IMR-90 (cell line): ENCODE measurements at regions not wholly inside any gene's neighbourhood (a gene's known extent, or its start where the extent isn't known, plus 50 kb on each side); places are given as distances from the start of the nearest gene placed in this dataset.

Experiments
- ATAC-seq: fragments of 200-7000 bp; cut with Tn5 transposase; 2 replicates; pipeline ENCODE4 v1.9.1; 2020; ENCODE audit warnings: low read depth, mild to moderate bottlenecking, moderate library complexity
- BruUV-seq: library from RNA; stranded (reverse); fragments of 400-500 nt; replicated peaks from 2 replicates; lab custom pipeline; 2021; lab: Mats Ljungman, UMichigan
- CTCF ChIA-PET: fragments of 300-600 bp; formaldehyde crosslinking; extraction: SDS; loops from one replicate; lab custom pipeline; 2021; ENCODE audit warnings: antibody characterized with exemption; lab: Yijun Ruan, JAX
- POLR2A ChIA-PET: fragments of 300-600 bp; sonication (Branson Sonifier 250); formaldehyde crosslinking; loops from one replicate; lab custom pipeline; 2022; ENCODE audit warnings: antibody characterized with exemption; ENCODE audit not compliant: unreplicated experiment; lab: Charles Lee
- DNase-seq: peaks from one replicate; pipeline ENCODE4 v3.0.0; 2013
- H2AFZ ChIP-seq: replicated peaks from 2 replicates; pipeline ENCODE3; 2013; ENCODE audit warnings: low read length, mild to moderate bottlenecking; ENCODE audit not compliant: poor library complexity
- H2AK5ac ChIP-seq: 2 replicates; pipeline ENCODE4 v1.6.1; 2013; ENCODE audit warnings: low read depth, low read length, inconsistent platforms
- H2AK9ac ChIP-seq: replicated peaks from 2 replicates; pipeline ENCODE3; 2013; ENCODE audit warnings: mild to moderate bottlenecking, low read depth, low read length, moderate library complexity; ENCODE audit not compliant: poor library complexity
- H2BK120ac ChIP-seq: 2 replicates; pipeline ENCODE4 v1.6.1; 2013; ENCODE audit warnings: low read depth, low read length, inconsistent platforms
- H2BK15ac ChIP-seq: 3 replicates; pipeline ENCODE4 v1.6.1; 2013; ENCODE audit warnings: low read depth, low read length, inconsistent platforms
- H2BK20ac ChIP-seq: 2 replicates; pipeline ENCODE4 v1.6.1; 2013; ENCODE audit warnings: low read depth, mild to moderate bottlenecking, inconsistent platforms, low read length, moderate library complexity
- H2BK5ac ChIP-seq: 2 replicates; pipeline ENCODE4 v1.6.1; 2013; ENCODE audit warnings: mild to moderate bottlenecking, low read depth, low read length, inconsistent platforms; ENCODE audit not compliant: poor library complexity, severe bottlenecking
- H3K14ac ChIP-seq: replicated peaks from 2 replicates; pipeline ENCODE4 v1.6.1; 2013; ENCODE audit warnings: low read depth, low read length, inconsistent platforms
- H3K18ac ChIP-seq: 2 replicates; pipeline ENCODE4 v1.6.1; 2013; ENCODE audit warnings: low read depth, low read length, control low read depth
- H3K23ac ChIP-seq: 2 replicates; pipeline ENCODE4 v1.6.1; 2013; ENCODE audit warnings: low read depth, low read length, inconsistent platforms
- H3K27ac ChIP-seq: 2 replicates; pipeline ENCODE4 v1.5.1; 2013; ENCODE audit warnings: mild to moderate bottlenecking, control low read depth, low read length; ENCODE audit not compliant: insufficient read depth
- H3K27me3 ChIP-seq: 2 replicates; pipeline ENCODE4 v1.6.1; 2013; ENCODE audit warnings: low read length; ENCODE audit not compliant: control insufficient read depth, insufficient read depth
- H3K36me3 ChIP-seq: 2 replicates; pipeline ENCODE4 v1.6.1; 2013; ENCODE audit warnings: low read length, mixed read lengths; ENCODE audit not compliant: control insufficient read depth, insufficient read depth
- H3K4ac ChIP-seq: 2 replicates; pipeline ENCODE4 v1.6.1; 2013; ENCODE audit warnings: low read depth, low read length, inconsistent platforms
- H3K4me1 ChIP-seq: 2 replicates; pipeline ENCODE4 v1.6.1; 2013; ENCODE audit warnings: low read length, mixed read lengths; ENCODE audit not compliant: control insufficient read depth, insufficient read depth
- H3K4me2 ChIP-seq: 2 replicates; pipeline ENCODE4 v1.6.1; 2013; ENCODE audit warnings: low read depth, mild to moderate bottlenecking, control low read depth, low read length, moderate library complexity
- H3K4me3 ChIP-seq: 2 replicates; pipeline ENCODE4 v1.5.1; 2013; ENCODE audit warnings: low read depth, mild to moderate bottlenecking, control low read depth, low read length, moderate library complexity; ENCODE audit not compliant: insufficient read depth
- H3K56ac ChIP-seq: 2 replicates; pipeline ENCODE4 v1.6.1; 2013; ENCODE audit warnings: low read length, inconsistent platforms; ENCODE audit not compliant: insufficient read depth; ENCODE audit errors: extremely low read depth
- H3K79me1 ChIP-seq, 2 experiments: 2 replicates each; pipeline ENCODE4 v1.6.1; 2013; ENCODE audit warnings: low read length in 2 of 2, inconsistent platforms in 1 of 2, low read depth in 1 of 2
- H3K9ac ChIP-seq: 2 replicates; pipeline ENCODE4 v1.6.1; 2013; ENCODE audit warnings: low read depth, low read length, control low read depth
- H3K9me1 ChIP-seq: 2 replicates; pipeline ENCODE4 v1.6.1; 2013; ENCODE audit warnings: low read length, inconsistent platforms; ENCODE audit not compliant: insufficient read depth
- H3K9me3 ChIP-seq: 2 replicates; pipeline ENCODE4 v1.6.1; 2013; ENCODE audit warnings: low read length; ENCODE audit not compliant: control insufficient read depth, insufficient read depth
- H4K20me1 ChIP-seq: 2 replicates; pipeline ENCODE4 v1.6.1; 2013; ENCODE audit warnings: low read length, inconsistent platforms; ENCODE audit not compliant: insufficient read depth
- H4K5ac ChIP-seq: 2 replicates; pipeline ENCODE4 v1.6.1; 2013; ENCODE audit warnings: mild to moderate bottlenecking, low read depth, low read length, control low read depth
- H4K8ac ChIP-seq, 2 experiments: 2 replicates each; pipeline ENCODE4 v1.6.1; 2013; ENCODE audit warnings: low read depth in 2 of 2, low read length in 2 of 2, control low read depth in 1 of 2, inconsistent platforms in 1 of 2
- H4K91ac ChIP-seq: 2 replicates; pipeline ENCODE4 v1.6.1; 2013; ENCODE audit warnings: low read depth, low read length, inconsistent platforms; ENCODE audit not compliant: insufficient read depth
- BHLHE40 ChIP-seq: fragments of 150-350 bp; IDR thresholded peaks from 2 replicates; pipeline ENCODE4 v1.6.1; 2016; ENCODE audit warnings: mild to moderate bottlenecking, low read depth, low read length
- CEBPB ChIP-seq: IDR thresholded peaks from 2 replicates; pipeline ENCODE4 v1.6.1; 2012; ENCODE audit warnings: low read depth, low read length, improper control_type of control experiment
- CHD1 ChIP-seq: IDR thresholded peaks from 2 replicates; pipeline ENCODE4 v1.6.1; 2012; ENCODE audit warnings: low read depth, low read length, improper control_type of control experiment
- FOS ChIP-seq: fragments of 150-350 bp; IDR thresholded peaks from 2 replicates; pipeline ENCODE4 v1.6.1; 2016; ENCODE audit warnings: low read depth, low read length
- MAFK ChIP-seq: IDR thresholded peaks from 2 replicates; pipeline ENCODE4 v1.6.1; 2012; ENCODE audit warnings: low read depth, low read length, improper control_type of control experiment
- MXI1 ChIP-seq: IDR thresholded peaks from 2 replicates; pipeline ENCODE4 v1.6.1; 2012; ENCODE audit warnings: low read depth, mild to moderate bottlenecking, low read length, moderate library complexity, borderline replicate concordance
- NFE2L2 ChIP-seq: fragments of 150-350 bp; IDR thresholded peaks from 2 replicates; pipeline ENCODE4 v1.6.1; 2016; ENCODE audit warnings: low read depth, mild to moderate bottlenecking, low read length
- POLR2A ChIP-seq: IDR thresholded peaks from 2 replicates; pipeline ENCODE4 v1.6.1; 2012; ENCODE audit warnings: mild to moderate bottlenecking, low read depth, low read length
- RAD21 ChIP-seq: IDR thresholded peaks from 2 replicates; pipeline ENCODE4 v1.6.1; 2012; ENCODE audit warnings: low read length, improper control_type of control experiment
- RCOR1 ChIP-seq: IDR thresholded peaks from 2 replicates; pipeline ENCODE4 v1.6.1; 2012; ENCODE audit warnings: mild to moderate bottlenecking, low read length, improper control_type of control experiment; ENCODE audit not compliant: insufficient replicate concordance
- RFX5 ChIP-seq: IDR thresholded peaks from 2 replicates; pipeline ENCODE4 v1.8.0; 2012; ENCODE audit warnings: low read depth, mild to moderate bottlenecking, low read length, moderate library complexity
- WGBS, 2 experiments: methylation state at CpG; one replicate each; pipeline versions ENCODE4 v1.1.5 to v1.1.7; 2013; ENCODE audit warnings: missing lambda C conversion rate in 2 of 2; ENCODE audit not compliant: insufficient read length in 1 of 2; ENCODE audit errors: extremely low coverage in 2 of 2; 5-methylcytosine and 5-hydroxymethylcytosine counted together
- dilution Hi-C: fragments of 300-500 bp; cut with HindIII; formaldehyde crosslinking; loops from one replicate; pipeline ENCODE4 v1.14.3; 2018; ENCODE audit warnings: low sequenced_read_pairs; ENCODE audit not compliant: unreplicated experiment
- in situ Hi-C: fragments of 300-500 bp; cut with MboI; formaldehyde crosslinking; loops from 3 replicates; pipeline ENCODE4 v1.14.3; 2019; ENCODE audit warnings: low sequenced_read_pairs, inconsistent platforms, mixed read lengths
- intact Hi-C: fragments of 100-400 bp; cut with micrococcal nuclease; formaldehyde crosslinking; loops from 2 replicates; pipeline ENCODE4 v1.10.0; 2022
- TF ChIP-seq, protein P1 (sequence below): fragments of 150-350 bp; IDR thresholded peaks from 2 replicates; pipeline ENCODE4 v1.6.1; 2017; ENCODE audit warnings: mild to moderate bottlenecking, antibody characterized with exemption, low read length, low read depth
- TF ChIP-seq, protein P2 (sequence below): conservative IDR thresholded peaks from 2 replicates; pipeline ENCODE4 v1.5.1; 2012; ENCODE audit warnings: mild to moderate bottlenecking, low read depth, low read length, improper control_type of control experiment
- TF ChIP-seq, protein P3 (sequence below): fragments of 150-350 bp; IDR thresholded peaks from 2 replicates; pipeline ENCODE4 v1.6.1; 2016; ENCODE audit warnings: low read depth, mild to moderate bottlenecking, low read length, moderate library complexity, borderline replicate concordance

DNA sequence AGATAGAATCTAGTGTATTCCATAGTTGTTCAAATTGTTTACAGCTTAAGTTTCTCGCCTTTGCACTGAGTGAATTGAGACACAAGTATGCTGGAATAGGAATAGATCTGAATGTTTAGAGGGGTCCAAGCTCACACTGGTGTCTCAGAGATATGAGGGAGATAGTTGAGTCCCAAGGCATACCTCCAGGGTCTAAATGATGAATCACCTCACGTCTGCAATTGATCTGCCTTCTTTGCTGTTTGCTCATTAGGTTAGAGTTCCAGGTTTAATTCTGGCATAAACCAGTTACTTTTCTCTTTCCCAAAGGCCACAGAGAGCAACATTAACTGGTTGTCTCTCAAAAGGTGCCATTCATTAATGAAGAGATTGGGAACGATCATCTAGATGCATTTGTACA lies 106.3 kb upstream of the MME start:
- H2AK9ac ChIP-seq = no peak overlapping the region
- no peak overlapping the region for H3K23ac ChIP-seq
- H4K5ac ChIP-seq = no peak overlapping the region
- H3K9me3 ChIP-seq = no peaks in the 10 kb centered on the region
- CTCF ChIA-PET = interaction anchor here (0.6 to 0.7 kb wide), 2 partner anchors 20 to 488 kb away, joined by 3 read pairs; no protein-coding TSS in a partner anchor
- H2BK15ac ChIP-seq = no peak overlapping the region
- no peak overlapping the region for H3K18ac ChIP-seq
- dilution Hi-C loops (no loop called here), intact Hi-C loops (loop anchor here (5.0 kb wide), 1 partner anchor 98 kb away; no protein-coding TSS in a partner anchor), in situ Hi-C loops (no loop called here)
- no peaks in the 10 kb centered on the region for H3K36me3 ChIP-seq
- no peak overlapping the region for H3K4me3 ChIP-seq
- no peak overlapping the region for H3K14ac ChIP-seq
- no peak for ATAC-seq
- no peak for DNase-seq
- POLR2A ChIA-PET = no interaction called here
- no peak overlapping the region for H3K9ac ChIP-seq
- no peak overlapping the region for H4K91ac ChIP-seq
- H4K8ac ChIP-seq = no peak overlapping the region
- no peak overlapping the region for H2BK5ac ChIP-seq
- H3K4ac ChIP-seq = no peak overlapping the region
- no peak overlapping the region for H3K56ac ChIP-seq
- no peak overlapping the region for H3K4me2 ChIP-seq
- no peaks in the 10 kb centered on the region for H4K20me1 ChIP-seq
- no peak overlapping the region for H2AK5ac ChIP-seq
- TF ChIP-seq RCOR1 = no peak
- TF ChIP-seq NFE2L2 = no peak
- TF ChIP-seq CEBPB = no peak
- TF ChIP-seq RAD21 = no peak
- no peak for TF ChIP-seq BHLHE40
- TF ChIP-seq, protein P1, sequence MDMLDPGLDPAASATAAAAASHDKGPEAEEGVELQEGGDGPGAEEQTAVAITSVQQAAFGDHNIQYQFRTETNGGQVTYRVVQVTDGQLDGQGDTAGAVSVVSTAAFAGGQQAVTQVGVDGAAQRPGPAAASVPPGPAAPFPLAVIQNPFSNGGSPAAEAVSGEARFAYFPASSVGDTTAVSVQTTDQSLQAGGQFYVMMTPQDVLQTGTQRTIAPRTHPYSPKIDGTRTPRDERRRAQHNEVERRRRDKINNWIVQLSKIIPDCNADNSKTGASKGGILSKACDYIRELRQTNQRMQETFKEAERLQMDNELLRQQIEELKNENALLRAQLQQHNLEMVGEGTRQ = no peak
- no peak for TF ChIP-seq POLR2A
- TF ChIP-seq MXI1 = no peak
- TF ChIP-seq RFX5 = no peak
- TF ChIP-seq CHD1 = no peak
- TF ChIP-seq, protein P2, sequence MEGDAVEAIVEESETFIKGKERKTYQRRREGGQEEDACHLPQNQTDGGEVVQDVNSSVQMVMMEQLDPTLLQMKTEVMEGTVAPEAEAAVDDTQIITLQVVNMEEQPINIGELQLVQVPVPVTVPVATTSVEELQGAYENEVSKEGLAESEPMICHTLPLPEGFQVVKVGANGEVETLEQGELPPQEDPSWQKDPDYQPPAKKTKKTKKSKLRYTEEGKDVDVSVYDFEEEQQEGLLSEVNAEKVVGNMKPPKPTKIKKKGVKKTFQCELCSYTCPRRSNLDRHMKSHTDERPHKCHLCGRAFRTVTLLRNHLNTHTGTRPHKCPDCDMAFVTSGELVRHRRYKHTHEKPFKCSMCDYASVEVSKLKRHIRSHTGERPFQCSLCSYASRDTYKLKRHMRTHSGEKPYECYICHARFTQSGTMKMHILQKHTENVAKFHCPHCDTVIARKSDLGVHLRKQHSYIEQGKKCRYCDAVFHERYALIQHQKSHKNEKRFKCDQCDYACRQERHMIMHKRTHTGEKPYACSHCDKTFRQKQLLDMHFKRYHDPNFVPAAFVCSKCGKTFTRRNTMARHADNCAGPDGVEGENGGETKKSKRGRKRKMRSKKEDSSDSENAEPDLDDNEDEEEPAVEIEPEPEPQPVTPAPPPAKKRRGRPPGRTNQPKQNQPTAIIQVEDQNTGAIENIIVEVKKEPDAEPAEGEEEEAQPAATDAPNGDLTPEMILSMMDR = no peak
- no peak for TF ChIP-seq MAFK
- TF ChIP-seq, protein P3, sequence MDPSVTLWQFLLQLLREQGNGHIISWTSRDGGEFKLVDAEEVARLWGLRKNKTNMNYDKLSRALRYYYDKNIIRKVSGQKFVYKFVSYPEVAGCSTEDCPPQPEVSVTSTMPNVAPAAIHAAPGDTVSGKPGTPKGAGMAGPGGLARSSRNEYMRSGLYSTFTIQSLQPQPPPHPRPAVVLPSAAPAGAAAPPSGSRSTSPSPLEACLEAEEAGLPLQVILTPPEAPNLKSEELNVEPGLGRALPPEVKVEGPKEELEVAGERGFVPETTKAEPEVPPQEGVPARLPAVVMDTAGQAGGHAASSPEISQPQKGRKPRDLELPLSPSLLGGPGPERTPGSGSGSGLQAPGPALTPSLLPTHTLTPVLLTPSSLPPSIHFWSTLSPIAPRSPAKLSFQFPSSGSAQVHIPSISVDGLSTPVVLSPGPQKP = no peak
- no peak for TF ChIP-seq FOS
- no peaks in the 10 kb centered on the region for H3K27me3 ChIP-seq
- H2AFZ ChIP-seq = no peak overlapping the region
- no peak overlapping the region for H2BK120ac ChIP-seq
- H2BK20ac ChIP-seq = no peak overlapping the region
- WGBS, 2 experiments = no CpG with 5 or more reads among the region's 3 CpGs
- no peak overlapping the region for H3K27ac ChIP-seq
- no TSS peak for BruUV-seq
- peaks cover 6% of the 10 kb centered on the region; the same call in 1 of the 2 replicates for H3K4me1 ChIP-seq
- H3K79me1 ChIP-seq = no peaks in the 10 kb centered on the region
- H3K9me1 ChIP-seq = no peaks in the 10 kb centered on the region
